SK-N-MC (cell line): ENCODE measurements at regions not wholly inside any gene's neighbourhood (a gene's known extent, or its start where the extent isn't known, plus 50 kb on each side); places are given as distances from the start of the nearest gene placed in this dataset.
"Not testable (repeated sequence)": the region's sequence is repeated elsewhere in the genome, so short reads cannot be mapped to it uniquely, and the experiment has no call there.

Source experiments
- DNase-seq: peaks from one replicate; pipeline ENCODE4 v3.0.0-alpha.2; 2011; ENCODE audit warnings: low read depth, low spot score
- H3K27ac ChIP-seq: fragments of 200-600 bp; sonication (generic); 2 replicates; pipeline ENCODE4 v1.5.1; 2016; ENCODE audit warnings: mixed run types
- H3K36me3 ChIP-seq: fragments of 200-600 bp; sonication (generic); 2 replicates; pipeline ENCODE4 v1.6.1; 2017; ENCODE audit warnings: antibody characterized with exemption, low read length, mixed read lengths; ENCODE audit not compliant: insufficient read depth
- H3K4me3 ChIP-seq: fragments of 200-600 bp; sonication (generic); 2 replicates; pipeline ENCODE4 v1.5.1; 2016
- H3K9ac ChIP-seq: fragments of 200-600 bp; sonication (generic); 2 replicates; pipeline ENCODE4 v1.8.0; 2017; ENCODE audit warnings: mixed run types, mixed read lengths; ENCODE audit not compliant: insufficient read length
- H3K9me3 ChIP-seq: fragments of 200-600 bp; sonication (generic); 2 replicates; pipeline ENCODE4 v1.6.1; 2017; ENCODE audit warnings: low read depth, mild to moderate bottlenecking, antibody characterized with exemption, low read length, moderate library complexity, mixed read lengths
- EZH2 ChIP-seq: fragments of 200-600 bp; sonication (generic); IDR thresholded peaks from one replicate; pipeline ENCODE4 v1.6.1; 2017; ENCODE audit warnings: antibody characterized with exemption
- FOXP2 ChIP-seq: optimal IDR thresholded peaks from 2 replicates; pipeline ENCODE3; 2011; ENCODE audit warnings: mild to moderate bottlenecking, moderate library complexity; ENCODE audit not compliant: insufficient read depth; ENCODE audit errors: extremely low read length, control extremely low read depth
- POLR2AphosphoS5 ChIP-seq: IDR thresholded peaks from 2 replicates; pipeline ENCODE4 v1.6.1; 2012; ENCODE audit warnings: mild to moderate bottlenecking, low read depth, low read length, borderline replicate concordance

- Histone ChIP-seq H3K27ac (no peak overlapping the region), H3K4me3 (no peak overlapping the region), H3K9me3 (no peaks in the 10 kb centered on the region), H3K9ac (no peak overlapping the region), H3K36me3 (no peaks in the 10 kb centered on the region)
- TF ChIP-seq FOXP2 (no peak), POLR2AphosphoS5 (no peak), EZH2 (no peak)
- no peak for DNase-seq
Observed at GRCh38 chr2:226088366-226088674, 688.8 kb downstream of the NYAP2 start.

DNA sequence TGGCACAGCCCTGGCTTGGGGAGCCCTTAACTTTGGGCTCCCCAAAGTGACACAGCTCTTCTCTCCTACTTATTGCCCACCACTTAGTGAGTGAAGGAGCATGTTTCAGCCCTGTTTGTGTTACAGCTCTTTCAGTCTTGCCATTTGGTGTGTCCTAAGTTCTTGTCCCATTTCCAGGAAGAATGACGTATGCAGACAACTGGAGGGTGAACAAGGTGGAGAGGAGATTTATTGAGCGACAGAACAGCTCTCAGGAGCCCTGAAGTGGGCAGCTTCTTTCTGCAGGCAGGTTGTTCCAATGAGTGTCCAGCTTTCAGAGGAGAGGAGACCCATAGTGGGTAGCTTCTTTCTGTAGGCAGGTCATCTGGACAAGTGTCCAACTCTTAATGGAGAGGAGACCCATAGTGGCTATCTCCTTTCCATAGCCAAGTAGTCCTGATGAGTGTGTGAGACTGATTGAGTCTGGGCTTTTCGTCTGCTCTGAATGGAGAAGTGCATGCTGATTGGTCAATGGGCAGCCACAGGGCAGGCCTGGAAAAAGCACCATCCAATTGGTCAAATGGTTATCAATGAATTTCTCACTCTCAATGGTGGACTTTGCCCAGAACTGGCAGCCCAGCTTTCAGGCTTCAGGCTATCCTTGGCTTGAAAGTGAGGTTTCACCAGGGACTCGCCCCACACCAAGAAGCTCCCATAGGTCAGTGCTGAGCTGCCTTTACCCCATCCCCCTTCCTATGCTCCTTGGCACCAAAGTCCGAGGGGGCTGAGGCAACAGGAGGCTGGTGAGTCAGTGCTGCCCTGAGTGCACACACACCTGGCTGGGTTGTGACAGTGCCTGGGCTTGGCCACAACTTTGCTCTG, 688.2 kb downstream of the NYAP2 start:
- Histone ChIP-seq H3K9me3 (no peaks in the 10 kb centered on the region), H3K27ac (no peak overlapping the region), H3K4me3 (no peak overlapping the region), H3K9ac (no peak overlapping the region), H3K36me3 (no peaks in the 10 kb centered on the region)
- no peak for TF ChIP-seq EZH2
- no peak for DNase-seq

- DNase-seq, result no peak
- H3K9ac ChIP-seq, result no peak overlapping the region
- TF ChIP-seq POLR2AphosphoS5 (no peak), FOXP2 (no peak), EZH2 (no peak)
- H3K27ac ChIP-seq, result no peak overlapping the region
- no peaks in the 10 kb centered on the region for H3K9me3 ChIP-seq
- no peak overlapping the region for H3K4me3 ChIP-seq
- no peaks in the 10 kb centered on the region for H3K36me3 ChIP-seq
Observed at GRCh38 chr2:226087051-226087450, 687.5 kb downstream of the NYAP2 start.

DNA sequence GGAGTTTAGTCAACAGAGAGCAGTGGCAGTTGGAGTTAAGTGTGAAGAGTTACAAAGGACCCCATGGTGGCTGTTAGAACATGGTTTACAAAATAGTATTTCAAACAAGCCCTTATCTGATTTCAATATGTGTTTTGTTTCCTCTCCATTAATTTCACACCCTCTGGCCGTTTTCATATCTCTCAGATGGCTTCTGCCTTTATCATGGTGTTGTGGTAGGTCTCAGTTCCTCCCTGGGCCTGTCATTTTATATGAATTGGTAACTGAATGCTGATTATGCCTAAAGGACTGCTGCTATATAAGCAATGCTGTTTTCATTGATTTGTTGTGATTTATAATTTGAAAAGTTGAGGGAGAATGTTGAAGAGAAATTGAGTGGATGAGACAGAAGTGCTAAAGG, 686.7 kb downstream of the NYAP2 start:
- Histone ChIP-seq H3K9ac (no peak overlapping the region), H3K9me3 (no peaks in the 10 kb centered on the region), H3K27ac (no peak overlapping the region), H3K4me3 (no peak overlapping the region), H3K36me3 (no peaks in the 10 kb centered on the region)
- TF ChIP-seq EZH2, result no peak
- TF ChIP-seq POLR2AphosphoS5, result no peak
- no peak for TF ChIP-seq FOXP2
- DNase-seq, result no peak

DNA sequence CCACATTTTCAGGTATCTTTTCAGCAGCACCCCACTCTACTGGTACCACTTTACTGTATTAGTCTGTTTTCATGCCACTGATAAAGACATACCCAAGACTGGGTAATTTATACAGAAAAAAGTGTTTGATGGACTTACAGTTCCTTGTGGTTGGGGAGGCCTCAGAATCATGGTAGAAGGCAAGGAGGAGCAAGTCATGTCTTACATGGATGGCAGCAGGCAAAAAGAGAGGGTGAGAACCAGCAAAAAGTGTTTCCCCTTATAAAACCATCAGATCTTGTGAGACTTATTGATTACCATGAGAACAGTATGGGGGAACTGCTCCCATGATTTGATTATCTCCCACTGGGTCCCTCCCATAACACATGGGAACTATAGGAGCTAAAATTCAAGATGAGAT, 685.9 kb downstream of the NYAP2 start:
- not testable (repeated sequence) for H3K4me3 ChIP-seq, H3K9ac ChIP-seq, H3K9me3 ChIP-seq, H3K36me3 ChIP-seq, DNase-seq, H3K27ac ChIP-seq

GRCh38 chr2:226080334-226080733, 680.8 kb downstream of the NYAP2 start:
- DNase-seq, result no peak
- H3K4me3 ChIP-seq, result no peak overlapping the region
- no peak overlapping the region for H3K27ac ChIP-seq
- H3K9ac ChIP-seq, result no peak overlapping the region
- TF ChIP-seq FOXP2, result no peak
- TF ChIP-seq EZH2, result no peak
- H3K36me3 ChIP-seq, result no peaks in the 10 kb centered on the region
- no peaks in the 10 kb centered on the region for H3K9me3 ChIP-seq

DNA sequence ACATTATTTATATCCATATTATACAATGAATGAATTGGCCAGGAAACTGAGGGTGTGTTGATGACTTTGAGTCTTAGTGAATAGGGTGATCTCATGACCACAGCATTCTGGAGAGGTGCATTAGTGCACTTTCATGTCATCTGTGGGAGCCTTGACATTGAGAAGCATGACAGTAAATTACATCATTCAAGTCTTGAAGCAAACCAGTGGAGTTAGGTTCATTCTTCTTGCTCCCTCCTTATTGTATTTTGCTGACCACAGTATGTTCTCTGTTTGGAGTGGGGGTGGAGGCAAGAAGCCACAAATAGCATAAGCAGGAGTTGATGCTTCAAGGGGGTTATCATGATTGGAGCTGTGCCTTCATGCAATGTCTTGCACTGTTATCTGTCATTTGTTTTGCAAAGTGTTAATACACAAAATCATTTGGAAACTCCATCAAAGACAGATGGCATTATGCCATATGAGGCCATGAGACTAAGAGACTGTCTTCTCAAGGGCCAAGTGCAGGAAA, 680.2 kb downstream of the NYAP2 start:
- Histone ChIP-seq H3K4me3 (no peak overlapping the region), H3K27ac (no peak overlapping the region), H3K9ac (no peak overlapping the region), H3K36me3 (no peaks in the 10 kb centered on the region), H3K9me3 (no peaks in the 10 kb centered on the region)
- DNase-seq, result no peak
- TF ChIP-seq EZH2, result no peak
- no peak for TF ChIP-seq POLR2AphosphoS5
- TF ChIP-seq FOXP2, result no peak

DNA sequence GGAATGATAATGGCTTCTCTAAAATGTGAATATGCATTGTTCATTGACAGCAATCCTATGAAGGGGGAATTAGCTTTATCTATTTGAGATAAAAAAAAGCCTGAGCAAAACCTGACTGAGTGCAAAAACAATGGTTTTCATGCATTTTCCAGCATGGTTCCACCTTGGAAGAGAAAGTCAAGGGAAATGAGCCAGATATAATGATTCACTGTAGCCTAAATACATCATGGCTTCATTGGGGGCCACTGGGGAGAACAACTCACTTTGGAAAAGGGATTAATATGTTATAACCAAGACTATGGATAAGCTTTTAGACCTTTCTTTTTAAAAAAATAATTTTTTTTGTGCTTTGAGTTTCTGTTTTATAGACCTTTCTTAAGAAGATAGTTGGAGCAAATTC, 679.7 kb downstream of the NYAP2 start:
- no peak for DNase-seq
- no peak for TF ChIP-seq EZH2
- TF ChIP-seq FOXP2, result no peak
- no peak for TF ChIP-seq POLR2AphosphoS5
- no peak overlapping the region for H3K27ac ChIP-seq

GRCh38 chr2:226078666-226079065, 679.2 kb downstream of the NYAP2 start:
- Histone ChIP-seq H3K4me3 (no peak overlapping the region), H3K27ac (no peak overlapping the region), H3K9me3 (no peaks in the 10 kb centered on the region), H3K36me3 (no peaks in the 10 kb centered on the region), H3K9ac (no peak overlapping the region)
- DNase-seq, result no peak
- TF ChIP-seq POLR2AphosphoS5, result no peak

More for the DNA sequence above, 679.7 kb downstream of the NYAP2 start:
- H3K9ac ChIP-seq, result no peak overlapping the region
- H3K9me3 ChIP-seq, result no peaks in the 10 kb centered on the region
- no peak overlapping the region for H3K4me3 ChIP-seq
- no peaks in the 10 kb centered on the region for H3K36me3 ChIP-seq
